Neural cell (in vitro differentiated cells): ENCODE measurements at regions not wholly inside any gene's neighbourhood (a gene's known extent, or its start where the extent isn't known, plus 50 kb on each side); places are given as distances from the start of the nearest gene placed in this dataset.

ENCODE experiments used
- H2AFZ ChIP-seq: fragments of 200-600, 300-800 bp; sonication (generic), shearing (Covaris generic); 2 replicates; pipeline ENCODE4 v1.6.0; 2014; ENCODE audit warnings: low read depth, mild to moderate bottlenecking, antibody characterized with exemption, low read length, moderate library complexity
- H3F3A ChIP-seq: fragments of 200-600 bp; shearing (Covaris generic); 2 replicates; pipeline ENCODE4 v1.6.1; 2016; ENCODE audit warnings: mild to moderate bottlenecking, moderate library complexity, mixed read lengths, antibody characterized with exemption, low read length; ENCODE audit not compliant: insufficient read depth, poor library complexity, severe bottlenecking
- H3K27ac ChIP-seq: fragments of 200-600, 300-800 bp; sonication (generic), shearing (Covaris generic); 2 replicates; pipeline ENCODE4 v1.5.1; 2014; ENCODE audit warnings: mild to moderate bottlenecking, low read length, moderate library complexity
- H3K27me3 ChIP-seq: fragments of 300-800, 200-600 bp; sonication (generic), shearing (Covaris generic); 2 replicates; pipeline ENCODE4 v1.6.0; 2014; ENCODE audit warnings: mild to moderate bottlenecking, low read depth, low read length, moderate library complexity; ENCODE audit not compliant: insufficient read depth
- H3K36me3 ChIP-seq: fragments of 300-800, 200-600 bp; sonication (generic), shearing (Covaris generic); 2 replicates; pipeline ENCODE4 v1.5.1; 2014; ENCODE audit warnings: mild to moderate bottlenecking, antibody characterized with exemption, low read length, moderate library complexity; ENCODE audit not compliant: insufficient read depth
- H3K4me2 ChIP-seq: fragments of 300-800, 200-600 bp; sonication (generic), shearing (Covaris generic); 2 replicates; pipeline ENCODE4 v1.6.0; 2014; ENCODE audit warnings: mild to moderate bottlenecking, low read length
- H3K4me3 ChIP-seq: fragments of 300-800, 200-600 bp; sonication (generic), shearing (Covaris generic); 2 replicates; pipeline ENCODE4 v1.5.1; 2014; ENCODE audit warnings: mild to moderate bottlenecking, low read length, moderate library complexity
- H3K79me2 ChIP-seq: fragments of 200-600 bp; shearing (Covaris generic); replicated peaks from 2 replicates; pipeline ENCODE4 v1.6.0; 2014; ENCODE audit warnings: mild to moderate bottlenecking, low read length, moderate library complexity; ENCODE audit not compliant: insufficient read depth
- H3K9ac ChIP-seq: fragments of 300-800, 200-600 bp; sonication (generic), shearing (Covaris generic); 2 replicates; pipeline ENCODE4 v1.6.1; 2016; ENCODE audit warnings: mild to moderate bottlenecking, low read length, mixed read lengths
- H3K9me2 ChIP-seq: fragments of 200-600 bp; shearing (Covaris generic); 2 replicates; pipeline ENCODE4 v1.6.1; 2016; ENCODE audit warnings: mild to moderate bottlenecking, low read length, mixed read lengths; ENCODE audit not compliant: insufficient read depth
- H3K9me3 ChIP-seq: fragments of 200-600, 300-800 bp; sonication (generic), shearing (Covaris generic); 2 replicates; pipeline ENCODE4 v1.6.1; 2016; ENCODE audit warnings: mild to moderate bottlenecking, mixed run types, low read length, moderate library complexity, mixed read lengths
- H4K20me1 ChIP-seq: fragments of 200-600 bp; shearing (Covaris generic); 2 replicates; pipeline ENCODE4 v1.6.1; 2016; ENCODE audit warnings: mild to moderate bottlenecking, mixed run types; ENCODE audit not compliant: insufficient read depth
- EP300 ChIP-seq: fragments of 450-650 bp; conservative IDR thresholded peaks from 2 replicates; pipeline ENCODE4 v1.6.1; 2014; ENCODE audit warnings: antibody characterized with exemption, mild to moderate bottlenecking, moderate library complexity; ENCODE audit not compliant: poor library complexity, severe bottlenecking
- EZH2 ChIP-seq: fragments of 200-600, 300-800 bp; shearing (Covaris generic), sonication (generic); IDR thresholded peaks from 2 replicates; pipeline ENCODE4 v1.6.1; 2014; ENCODE audit warnings: antibody characterized with exemption, low read length, borderline replicate concordance, mild to moderate bottlenecking; ENCODE audit not compliant: insufficient read depth, poor library complexity, severe bottlenecking
- MXI1 ChIP-seq: fragments of 450-650 bp; conservative IDR thresholded peaks from 2 replicates; pipeline ENCODE4 v1.6.1; 2014; ENCODE audit warnings: antibody characterized with exemption, mild to moderate bottlenecking; ENCODE audit not compliant: poor library complexity, severe bottlenecking
- POLR2AphosphoS5 ChIP-seq: IDR thresholded peaks from 2 replicates; pipeline ENCODE4 v1.6.1; 2012
- RAD21 ChIP-seq: fragments of 450-650 bp; conservative IDR thresholded peaks from 2 replicates; pipeline ENCODE4 v1.6.1; 2014; ENCODE audit warnings: antibody characterized with exemption, mild to moderate bottlenecking, moderate library complexity
- SMC3 ChIP-seq: fragments of 450-650 bp; conservative IDR thresholded peaks from 2 replicates; pipeline ENCODE4 v1.6.1; 2014; ENCODE audit warnings: antibody characterized with exemption, mild to moderate bottlenecking, moderate library complexity; ENCODE audit not compliant: poor library complexity
- TAF1 ChIP-seq: IDR thresholded peaks from 2 replicates; pipeline ENCODE4 v1.6.1; 2012; ENCODE audit warnings: low read depth
- TF ChIP-seq, protein P1 (sequence below): fragments of 450-650 bp; IDR thresholded peaks from 2 replicates; pipeline ENCODE4 v1.5.1; 2014; ENCODE audit warnings: antibody characterized with exemption, mild to moderate bottlenecking, moderate library complexity; ENCODE audit not compliant: poor library complexity, severe bottlenecking
- TF ChIP-seq, protein P2 (sequence below): IDR thresholded peaks from 2 replicates; pipeline ENCODE4 v1.6.1; 2012; ENCODE audit warnings: borderline replicate concordance

DNA sequence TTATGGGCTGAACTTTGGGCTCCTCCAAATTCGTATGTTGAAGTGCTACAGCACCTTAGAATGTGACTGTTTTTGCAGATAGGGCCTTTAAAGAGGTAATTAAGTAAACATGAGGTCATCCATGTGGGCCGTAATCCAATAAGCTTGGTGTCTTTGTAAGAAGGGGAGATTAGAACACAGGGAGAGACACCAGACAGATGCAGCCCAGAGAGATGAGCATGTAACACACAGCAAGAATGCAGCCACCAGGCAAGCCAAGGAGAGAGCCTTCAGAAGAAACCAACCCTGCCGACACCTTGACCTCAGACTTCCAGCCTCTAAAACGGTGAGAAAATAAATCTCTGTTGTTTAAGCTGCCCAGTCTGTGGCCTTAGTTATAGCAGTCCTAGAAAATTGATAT is 74.3 kb downstream of the HRH4 start:
- Histone ChIP-seq H3K4me3 (no peak overlapping the region), H3K9me3 (no peaks in the 10 kb centered on the region), H3K36me3 (no peaks in the 10 kb centered on the region), H4K20me1 (no peaks in the 10 kb centered on the region), H3K27me3 (no peaks in the 10 kb centered on the region), H3K9me2 (no peaks in the 10 kb centered on the region), H3K79me2 (no peaks in the 10 kb centered on the region), H2AFZ (no peak overlapping the region), H3K27ac (no peak overlapping the region), H3K9ac (no peak overlapping the region), H3K4me2 (no peak overlapping the region), H3F3A (no peaks in the 10 kb centered on the region)
- TF ChIP-seq TAF1 (no peak), SMC3 (no peak), EP300 (no peak), POLR2AphosphoS5 (no peak)

DNA sequence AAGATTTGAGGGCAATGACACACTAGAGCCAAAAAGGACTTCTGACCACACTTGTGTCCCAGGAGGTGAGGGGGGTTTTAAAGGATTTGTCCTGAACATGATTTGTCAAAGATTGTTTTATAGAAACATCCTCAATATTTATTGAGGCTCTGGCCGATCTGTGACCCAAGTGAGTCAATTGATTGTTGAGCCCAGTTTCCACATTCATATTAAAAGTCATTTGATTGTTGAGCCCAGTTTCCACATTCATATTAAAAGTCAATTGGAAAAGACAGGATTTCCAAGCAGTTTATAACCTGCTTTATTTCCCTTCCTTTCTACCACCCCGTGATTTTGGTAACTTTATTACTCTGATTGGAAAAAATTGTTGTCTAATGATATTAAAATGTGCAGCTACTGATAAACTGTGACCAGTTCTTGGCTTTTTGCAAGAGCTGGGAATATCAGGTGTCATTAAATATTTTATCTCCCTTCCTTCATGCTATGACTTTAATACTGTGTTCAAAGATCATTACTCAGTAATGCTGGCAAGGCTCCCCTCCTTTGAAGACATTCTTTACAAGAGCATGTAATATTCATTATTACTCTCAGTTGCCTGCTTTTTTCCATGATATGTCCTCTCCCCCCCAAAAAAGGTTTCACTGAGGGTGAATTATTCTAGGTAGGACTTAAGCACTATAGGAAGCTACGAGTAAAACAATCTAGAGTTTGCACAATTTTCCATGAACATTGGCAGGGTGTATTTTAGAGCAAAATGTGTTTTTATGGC is 75.3 kb downstream of the HRH4 start:
- H3K27ac ChIP-seq: no peak overlapping the region

More for the DNA sequence above, 75.3 kb downstream of the HRH4 start:
- no peaks in the 10 kb centered on the region for H3K27me3 ChIP-seq
- no peaks in the 10 kb centered on the region for H3K79me2 ChIP-seq
- H2AFZ ChIP-seq: no peak overlapping the region
- H3K9me3 ChIP-seq: no peaks in the 10 kb centered on the region
- H3F3A ChIP-seq: no peaks in the 10 kb centered on the region
- no peaks in the 10 kb centered on the region for H3K9me2 ChIP-seq
- H3K9ac ChIP-seq: no peak overlapping the region
- H4K20me1 ChIP-seq: no peaks in the 10 kb centered on the region
- no peaks in the 10 kb centered on the region for H3K36me3 ChIP-seq
- no peak overlapping the region for H3K4me2 ChIP-seq
- TF ChIP-seq, protein P1, sequence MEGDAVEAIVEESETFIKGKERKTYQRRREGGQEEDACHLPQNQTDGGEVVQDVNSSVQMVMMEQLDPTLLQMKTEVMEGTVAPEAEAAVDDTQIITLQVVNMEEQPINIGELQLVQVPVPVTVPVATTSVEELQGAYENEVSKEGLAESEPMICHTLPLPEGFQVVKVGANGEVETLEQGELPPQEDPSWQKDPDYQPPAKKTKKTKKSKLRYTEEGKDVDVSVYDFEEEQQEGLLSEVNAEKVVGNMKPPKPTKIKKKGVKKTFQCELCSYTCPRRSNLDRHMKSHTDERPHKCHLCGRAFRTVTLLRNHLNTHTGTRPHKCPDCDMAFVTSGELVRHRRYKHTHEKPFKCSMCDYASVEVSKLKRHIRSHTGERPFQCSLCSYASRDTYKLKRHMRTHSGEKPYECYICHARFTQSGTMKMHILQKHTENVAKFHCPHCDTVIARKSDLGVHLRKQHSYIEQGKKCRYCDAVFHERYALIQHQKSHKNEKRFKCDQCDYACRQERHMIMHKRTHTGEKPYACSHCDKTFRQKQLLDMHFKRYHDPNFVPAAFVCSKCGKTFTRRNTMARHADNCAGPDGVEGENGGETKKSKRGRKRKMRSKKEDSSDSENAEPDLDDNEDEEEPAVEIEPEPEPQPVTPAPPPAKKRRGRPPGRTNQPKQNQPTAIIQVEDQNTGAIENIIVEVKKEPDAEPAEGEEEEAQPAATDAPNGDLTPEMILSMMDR: no peak
- no peak for TF ChIP-seq POLR2AphosphoS5
- TF ChIP-seq TAF1: no peak
- no peak for TF ChIP-seq EP300
- no peak for TF ChIP-seq EZH2
- TF ChIP-seq SMC3: no peak
- TF ChIP-seq, protein P2, sequence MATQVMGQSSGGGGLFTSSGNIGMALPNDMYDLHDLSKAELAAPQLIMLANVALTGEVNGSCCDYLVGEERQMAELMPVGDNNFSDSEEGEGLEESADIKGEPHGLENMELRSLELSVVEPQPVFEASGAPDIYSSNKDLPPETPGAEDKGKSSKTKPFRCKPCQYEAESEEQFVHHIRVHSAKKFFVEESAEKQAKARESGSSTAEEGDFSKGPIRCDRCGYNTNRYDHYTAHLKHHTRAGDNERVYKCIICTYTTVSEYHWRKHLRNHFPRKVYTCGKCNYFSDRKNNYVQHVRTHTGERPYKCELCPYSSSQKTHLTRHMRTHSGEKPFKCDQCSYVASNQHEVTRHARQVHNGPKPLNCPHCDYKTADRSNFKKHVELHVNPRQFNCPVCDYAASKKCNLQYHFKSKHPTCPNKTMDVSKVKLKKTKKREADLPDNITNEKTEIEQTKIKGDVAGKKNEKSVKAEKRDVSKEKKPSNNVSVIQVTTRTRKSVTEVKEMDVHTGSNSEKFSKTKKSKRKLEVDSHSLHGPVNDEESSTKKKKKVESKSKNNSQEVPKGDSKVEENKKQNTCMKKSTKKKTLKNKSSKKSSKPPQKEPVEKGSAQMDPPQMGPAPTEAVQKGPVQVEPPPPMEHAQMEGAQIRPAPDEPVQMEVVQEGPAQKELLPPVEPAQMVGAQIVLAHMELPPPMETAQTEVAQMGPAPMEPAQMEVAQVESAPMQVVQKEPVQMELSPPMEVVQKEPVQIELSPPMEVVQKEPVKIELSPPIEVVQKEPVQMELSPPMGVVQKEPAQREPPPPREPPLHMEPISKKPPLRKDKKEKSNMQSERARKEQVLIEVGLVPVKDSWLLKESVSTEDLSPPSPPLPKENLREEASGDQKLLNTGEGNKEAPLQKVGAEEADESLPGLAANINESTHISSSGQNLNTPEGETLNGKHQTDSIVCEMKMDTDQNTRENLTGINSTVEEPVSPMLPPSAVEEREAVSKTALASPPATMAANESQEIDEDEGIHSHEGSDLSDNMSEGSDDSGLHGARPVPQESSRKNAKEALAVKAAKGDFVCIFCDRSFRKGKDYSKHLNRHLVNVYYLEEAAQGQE: no peak
- no peak for TF ChIP-seq RAD21
- no peak for TF ChIP-seq MXI1
- no peak overlapping the region for H3K4me3 ChIP-seq
